ENCODE measurements at regions not wholly inside any gene's neighbourhood (a gene's known extent, or its start where the extent isn't known, plus 50 kb on each side); places are given as distances from the start of the nearest gene placed in this dataset.

GRCh38 chr13:86954341-86954740 lies 716.8 kb upstream of the SLITRK5 start:
- H3K9me2 ChIP-seq (ENCODE audit: low read depth, low read length) = no peaks in the 10 kb centered on the region
- H3K4me2 ChIP-seq (ENCODE audit: low read length) = no peak overlapping the region
- no peak overlapping the region for H3K27ac ChIP-seq (ENCODE audit: low read depth, low read length, poor library complexity, severe bottlenecking)
- no peaks in the 10 kb centered on the region for H3K9me3 ChIP-seq (ENCODE audit: low read length)
- H2AFZ ChIP-seq (ENCODE audit: low read length) = no peak overlapping the region
- H3K36me3 ChIP-seq (ENCODE audit: insufficient read depth, low read length) = no peaks in the 10 kb centered on the region
- no peak for TF ChIP-seq CTCF (IDR thresholded peaks at IDR 0.05; ENCODE audit: low read length)
- no peak for TF ChIP-seq EZH2 (IDR thresholded peaks at IDR 0.05; ENCODE audit: borderline replicate concordance, low read length)
- H3K79me2 ChIP-seq (ENCODE audit: insufficient read depth, low read length) = no peaks in the 10 kb centered on the region
- no peak overlapping the region for H3K9ac ChIP-seq (ENCODE audit: low read length)
- no peaks in the 10 kb centered on the region for H3K4me1 ChIP-seq (ENCODE audit: insufficient read depth, low read length, severe bottlenecking)
- no peaks in the 10 kb centered on the region for H3F3A ChIP-seq (ENCODE audit: insufficient read depth, low read length)
- H3K4me3 ChIP-seq (ENCODE audit: low read depth, low read length, poor library complexity, severe bottlenecking) = no peak overlapping the region
- H4K20me1 ChIP-seq (ENCODE audit: insufficient read depth, low read length) = no peaks in the 10 kb centered on the region
- H3K27me3 ChIP-seq (ENCODE audit: insufficient read depth, low read length) = no peaks in the 10 kb centered on the region

GRCh38 chr13:86960876-86961275 lies 710.3 kb upstream of the SLITRK5 start:
- H3F3A ChIP-seq (ENCODE audit: insufficient read depth, low read length) = no peaks in the 10 kb centered on the region
- H4K20me1 ChIP-seq (ENCODE audit: insufficient read depth, low read length) = no peaks in the 10 kb centered on the region
- H3K4me3 ChIP-seq (ENCODE audit: low read depth, low read length, poor library complexity, severe bottlenecking) = no peak overlapping the region
- H3K79me2 ChIP-seq (ENCODE audit: insufficient read depth, low read length) = no peaks in the 10 kb centered on the region
- no peaks in the 10 kb centered on the region for H3K4me1 ChIP-seq (ENCODE audit: insufficient read depth, low read length, severe bottlenecking)
- no peaks in the 10 kb centered on the region for H3K9me2 ChIP-seq (ENCODE audit: low read depth, low read length)
- no peak overlapping the region for H3K9ac ChIP-seq (ENCODE audit: low read length)
- TF ChIP-seq EZH2 (IDR thresholded peaks at IDR 0.05; ENCODE audit: borderline replicate concordance, low read length) (no peak), CTCF (IDR thresholded peaks at IDR 0.05; ENCODE audit: low read length) (no peak)
- no peak overlapping the region for H3K27ac ChIP-seq (ENCODE audit: low read depth, low read length, poor library complexity, severe bottlenecking)
- H3K4me2 ChIP-seq (ENCODE audit: low read length) = no peak overlapping the region
- no peak overlapping the region for H2AFZ ChIP-seq (ENCODE audit: low read length)
- H3K27me3 ChIP-seq (ENCODE audit: insufficient read depth, low read length) = no peaks in the 10 kb centered on the region
- H3K9me3 ChIP-seq (ENCODE audit: low read length) = no peaks in the 10 kb centered on the region
- no peaks in the 10 kb centered on the region for H3K36me3 ChIP-seq (ENCODE audit: insufficient read depth, low read length)

GRCh38 chr13:86974251-86974994 lies 696.7 kb upstream of the SLITRK5 start:
- H3K9me2 ChIP-seq (ENCODE audit: low read depth, low read length) = peaks cover 4% of the 10 kb centered on the region; the same call in 1 of the 2 replicates
- H3F3A ChIP-seq (ENCODE audit: insufficient read depth, low read length) = no peaks in the 10 kb centered on the region
- no peaks in the 10 kb centered on the region for H3K27me3 ChIP-seq (ENCODE audit: insufficient read depth, low read length)
- H3K27ac ChIP-seq (ENCODE audit: low read depth, low read length, poor library complexity, severe bottlenecking) = no peak overlapping the region
- no peaks in the 10 kb centered on the region for H3K9me3 ChIP-seq (ENCODE audit: low read length)
- no peaks in the 10 kb centered on the region for H4K20me1 ChIP-seq (ENCODE audit: insufficient read depth, low read length)
- no peak overlapping the region for H3K9ac ChIP-seq (ENCODE audit: low read length)
- TF ChIP-seq CTCF (IDR thresholded peaks at IDR 0.05; ENCODE audit: low read length) (no peak), EZH2 (IDR thresholded peaks at IDR 0.05; ENCODE audit: borderline replicate concordance, low read length) (no peak)
- no peak overlapping the region for H2AFZ ChIP-seq (ENCODE audit: low read length)
- H3K79me2 ChIP-seq (ENCODE audit: insufficient read depth, low read length) = no peaks in the 10 kb centered on the region
- H3K4me3 ChIP-seq (ENCODE audit: low read depth, low read length, poor library complexity, severe bottlenecking) = no peak overlapping the region
- H3K4me1 ChIP-seq (ENCODE audit: insufficient read depth, low read length, severe bottlenecking) = no peaks in the 10 kb centered on the region
- H3K36me3 ChIP-seq (ENCODE audit: insufficient read depth, low read length) = no peaks in the 10 kb centered on the region
- H3K4me2 ChIP-seq (ENCODE audit: low read length) = no peak overlapping the region

Measured in OCI-LY1 (cell line).